Astrocyte (in vitro differentiated cells and primary cell): ENCODE measurements at regions not wholly inside any gene's neighbourhood (a gene's known extent, or its start where the extent isn't known, plus 50 kb on each side); places are given as distances from the start of the nearest gene placed in this dataset.

Experiments used
- CTCF ChIP-seq: IDR thresholded peaks from 2 replicates; pipeline ENCODE4 v1.5.1; 2011; ENCODE audit warnings: low read depth, mild to moderate bottlenecking, inconsistent platforms, low read length, moderate library complexity; ENCODE audit not compliant: insufficient read depth
- EZH2 ChIP-seq: IDR thresholded peaks from 2 replicates; pipeline ENCODE4 v1.6.1; 2012; ENCODE audit warnings: mild to moderate bottlenecking, low read length, inconsistent platforms; ENCODE audit not compliant: insufficient read depth

DNA sequence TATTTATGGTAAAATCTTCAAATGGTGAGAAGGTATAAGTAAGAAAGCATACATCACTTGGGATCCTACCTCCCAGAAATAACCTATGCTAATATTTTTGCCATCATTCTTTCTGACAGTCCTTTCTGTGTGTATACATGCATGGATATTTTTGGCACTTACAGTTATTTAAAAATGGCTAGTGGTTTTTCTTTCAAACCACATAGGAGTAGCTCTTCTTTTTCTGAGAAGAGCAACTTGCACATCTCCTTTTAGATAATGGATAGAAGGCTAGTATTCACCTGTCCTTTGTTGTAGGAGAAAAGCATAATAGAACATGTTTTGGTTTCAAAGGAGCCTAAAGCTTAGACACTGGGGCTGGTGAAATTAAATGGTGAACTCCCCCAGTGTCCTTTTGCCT is 87.3 kb downstream of the EMP1 start:
- TF ChIP-seq EZH2 (no peak), CTCF (no peak)
